Body of pancreas (tissue), 4 donors: ENCODE measurements at regions not wholly inside any gene's neighbourhood (a gene's known extent, or its start where the extent isn't known, plus 50 kb on each side); places are given as distances from the start of the nearest gene placed in this dataset.

Experiments
- CTCF ChIP-seq, 7 experiments: fragments of 450-650 bp in 4 of 7; fragments of 200-600 bp in 3 of 7; sonication (generic) in 3 of 7; IDR thresholded peaks; one replicate each; pipeline ENCODE4 v1.5.1; 2016 to 2019; ENCODE audit warnings: antibody characterized with exemption in 7 of 7
- POLR2A ChIP-seq, 3 donors: fragments of 450-650 bp; IDR thresholded peaks; one replicate each; pipeline ENCODE4 v1.6.1; 2016; ENCODE audit warnings: antibody characterized with exemption in 3 of 3, mild to moderate bottlenecking in 2 of 3

- TF ChIP-seq CTCF (IDR thresholded peaks at IDR 0.05) (no peak), POLR2A (IDR thresholded peaks at IDR 0.05) (no peak)
Measured at GRCh38 chr6:115854866-115855665, 205.6 kb downstream of the FRK start.
